Brain microvascular endothelial cell (primary cell): ENCODE measurements at regions not wholly inside any gene's neighbourhood (a gene's known extent, or its start where the extent isn't known, plus 50 kb on each side); places are given as distances from the start of the nearest gene placed in this dataset.

Source experiments
- DNase-seq: peaks from one replicate; pipeline ENCODE4 v3.0.0-alpha.2; 2020
- H3K27ac ChIP-seq: fragments of 250-450 bp; sonication (Bioruptor Pico); 2 replicates; pipeline ENCODE4 v1.5.1; 2020; ENCODE audit warnings: mild to moderate bottlenecking, moderate library complexity
- H3K27me3 ChIP-seq: fragments of 250-450 bp; sonication (Bioruptor Pico); replicated peaks from 2 replicates; pipeline ENCODE4 v1.5.1; 2020; ENCODE audit warnings: mild to moderate bottlenecking
- H3K36me3 ChIP-seq: fragments of 250-450 bp; sonication (Bioruptor Pico); replicated peaks from 2 replicates; pipeline ENCODE4 v1.5.1; 2020; ENCODE audit warnings: mild to moderate bottlenecking
- H3K4me3 ChIP-seq: 2 replicates; pipeline ENCODE4 v1.5.1; 2011; ENCODE audit warnings: low read depth, mild to moderate bottlenecking, control low read depth, low read length, moderate library complexity
- CTCF ChIP-seq: IDR thresholded peaks from 2 replicates; pipeline ENCODE4 v1.5.1; 2011; ENCODE audit warnings: low read depth, mild to moderate bottlenecking, moderate library complexity, low read length, control low read depth, inconsistent platforms; ENCODE audit errors: missing control alignments
- in situ Hi-C: cut with HindIII; loops from 2 replicates; pipeline ENCODE4 v1.10.0; 2017; ENCODE audit warnings: low sequenced_read_pairs, low pct_ligation_motif_present

- no peak for TF ChIP-seq CTCF
- in situ Hi-C loops: no loop called here
Observed at GRCh38 chr11:130719220-130719915, 196.9 kb downstream of the SNX19 start.

GRCh38 chr11:130720232-130721022 is 195.9 kb downstream of the SNX19 start:
- in situ Hi-C loops: no loop called here
- TF ChIP-seq CTCF: no peak
- Histone ChIP-seq H3K36me3 (no peaks in the 10 kb centered on the region), H3K27ac (no peak overlapping the region), H3K27me3 (no peaks in the 10 kb centered on the region), H3K4me3 (no peak overlapping the region)
- no peak for DNase-seq

More at GRCh38 chr11:130719220-130719915, 196.9 kb downstream of the SNX19 start:
- H3K36me3 ChIP-seq: no peaks in the 10 kb centered on the region
- peak overlapping the region; percentile 68 for H3K27ac ChIP-seq
- DNase-seq: peak; percentile 74
- H3K4me3 ChIP-seq: no peak overlapping the region
- no peaks in the 10 kb centered on the region for H3K27me3 ChIP-seq

DNA sequence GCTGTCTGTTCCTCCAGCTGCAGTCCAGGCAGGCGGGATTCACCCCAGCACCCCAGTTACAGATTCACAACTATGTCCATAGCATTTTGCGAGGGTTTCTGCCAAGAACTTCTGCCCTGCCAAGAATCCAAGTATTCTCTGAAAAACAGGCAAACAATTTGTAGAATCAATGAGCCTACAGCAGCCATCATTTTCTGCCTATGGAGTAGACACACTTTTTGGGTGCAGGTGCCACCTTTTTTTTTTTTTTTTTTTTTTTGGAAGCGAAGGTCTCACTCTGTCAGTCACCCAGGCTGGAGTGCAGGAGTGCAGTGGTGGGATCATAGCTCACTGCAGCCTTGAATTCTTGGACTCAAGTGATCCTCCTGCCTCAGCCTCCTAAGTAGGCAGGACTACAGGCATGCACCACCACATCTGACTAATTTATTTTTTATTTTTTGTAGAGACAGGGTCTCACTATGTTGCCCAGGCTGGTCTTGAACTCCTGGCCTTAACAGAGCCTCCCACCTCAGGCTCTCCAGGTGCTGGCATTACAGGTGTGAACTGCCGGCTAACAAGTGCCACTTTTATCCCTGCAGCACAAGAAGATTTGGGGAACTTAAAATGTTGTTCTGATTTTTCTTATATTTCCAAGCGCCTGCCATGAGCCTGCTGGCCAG is 195.1 kb downstream of the SNX19 start:
- Histone ChIP-seq H3K4me3 (no peak overlapping the region), H3K36me3 (no peaks in the 10 kb centered on the region), H3K27me3 (no peaks in the 10 kb centered on the region), H3K27ac (no peak overlapping the region)
- no peak for TF ChIP-seq CTCF
- DNase-seq: no peak
- in situ Hi-C loops: no loop called here

GRCh38 chr11:130721736-130722135 is 194.5 kb downstream of the SNX19 start:
- no peak overlapping the region for H3K4me3 ChIP-seq

DNA sequence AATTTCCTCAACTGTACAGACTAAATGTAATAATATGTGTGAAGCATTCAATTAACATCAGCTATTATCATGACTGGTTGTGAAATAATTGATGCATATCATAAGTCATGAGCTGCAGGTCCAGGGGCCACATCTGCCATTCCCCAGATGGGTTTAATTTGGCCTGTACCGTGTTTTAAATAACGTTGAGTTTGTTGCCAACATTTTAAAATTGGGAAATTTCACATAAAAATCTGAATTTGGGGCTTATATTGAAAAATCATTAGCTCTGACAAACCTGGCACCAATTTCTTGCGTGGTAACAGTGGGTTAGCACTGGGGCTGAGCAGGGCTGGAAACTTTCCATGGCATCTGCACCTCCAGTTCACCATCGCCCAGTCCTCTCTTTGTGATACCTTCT is 193.9 kb downstream of the SNX19 start:
- TF ChIP-seq CTCF: no peak
- no peak for DNase-seq
- in situ Hi-C loops: no loop called here
- Histone ChIP-seq H3K36me3 (no peaks in the 10 kb centered on the region), H3K4me3 (no peak overlapping the region), H3K27ac (no peak overlapping the region), H3K27me3 (no peaks in the 10 kb centered on the region)

More at GRCh38 chr11:130721736-130722135, 194.5 kb downstream of the SNX19 start:
- DNase-seq: peak; percentile 74
- Histone ChIP-seq H3K36me3 (no peaks in the 10 kb centered on the region), H3K27ac (no peak overlapping the region), H3K27me3 (no peaks in the 10 kb centered on the region)
- TF ChIP-seq CTCF: no peak
- in situ Hi-C loops: no loop called here
